Caco-2 (cell line): ENCODE measurements at regions not wholly inside any gene's neighbourhood (a gene's known extent, or its start where the extent isn't known, plus 50 kb on each side); places are given as distances from the start of the nearest gene placed in this dataset.

Source experiments
- BruUV-seq: library from RNA; stranded (reverse); fragments of 400-500 nt; replicated peaks from 2 replicates; lab custom pipeline; 2021; lab: Mats Ljungman, UMichigan
- CTCF ChIA-PET: fragments of 300-600 bp; sonication (Branson Sonifier 250); formaldehyde crosslinking; loops from one replicate; lab custom pipeline; 2022; ENCODE audit warnings: antibody characterized with exemption; lab: Charles Lee
- POLR2A ChIA-PET: fragments of 300-600 bp; sonication (Branson Sonifier 250); formaldehyde crosslinking; loops from one replicate; lab custom pipeline; 2022; ENCODE audit warnings: antibody characterized with exemption; lab: Charles Lee
- DNase-seq, 2 experiments: peaks; one replicate each; pipeline versions ENCODE4 v3.0.0 to v3.0.0-alpha.2; 2020 to 2022
- H3K27me3 ChIP-seq: replicated peaks from 2 replicates; pipeline ENCODE4 v1.6.0; 2011; ENCODE audit warnings: low read length; ENCODE audit not compliant: control insufficient read depth, insufficient read depth
- H3K36me3 ChIP-seq: 2 replicates; pipeline ENCODE4 v1.5.1; 2011; ENCODE audit warnings: low read length; ENCODE audit not compliant: control insufficient read depth, insufficient read depth
- H3K4me1 ChIP-seq: fragments of 250-450 bp; sonication (Bioruptor Pico); 2 replicates; pipeline ENCODE4 v1.5.1; 2020; ENCODE audit warnings: mild to moderate bottlenecking
- H3K4me3 ChIP-seq: 2 replicates; pipeline ENCODE4 v1.5.1; 2011; ENCODE audit warnings: low read depth, mild to moderate bottlenecking, control low read depth, low read length
- H3K9me3 ChIP-seq: fragments of 250-450 bp; sonication (Bioruptor Pico); 2 replicates; pipeline ENCODE4 v1.5.1; 2020; ENCODE audit warnings: mild to moderate bottlenecking, moderate library complexity
- H3K27ac Mint-ChIP-seq: one replicate; pipeline ENCODE4 v1.8.0; 2022; ENCODE audit warnings: mixed read lengths; ENCODE audit not compliant: unreplicated experiment
- H3K27me3 Mint-ChIP-seq: one replicate; pipeline ENCODE4 v1.8.0; 2022; ENCODE audit warnings: mixed read lengths; ENCODE audit not compliant: insufficient read depth, unreplicated experiment
- H3K36me3 Mint-ChIP-seq: one replicate; pipeline ENCODE4 v1.8.0; 2022; ENCODE audit warnings: mild to moderate bottlenecking, mixed read lengths; ENCODE audit not compliant: insufficient read depth, unreplicated experiment
- H3K4me1 Mint-ChIP-seq: one replicate; pipeline ENCODE4 v1.8.0; 2022; ENCODE audit warnings: low read depth, mixed read lengths; ENCODE audit not compliant: unreplicated experiment
- H3K4me3 Mint-ChIP-seq: one replicate; pipeline ENCODE4 v1.8.0; 2022; ENCODE audit warnings: mild to moderate bottlenecking, moderate library complexity, mixed read lengths; ENCODE audit not compliant: unreplicated experiment
- H3K9me3 Mint-ChIP-seq: one replicate; pipeline ENCODE4 v1.8.0; 2022; ENCODE audit warnings: mixed read lengths; ENCODE audit not compliant: unreplicated experiment
- intact Hi-C: fragments of 100-400 bp; cut with micrococcal nuclease; formaldehyde crosslinking; loops from one replicate; pipeline ENCODE4 v1.10.0; 2022; ENCODE audit not compliant: unreplicated experiment
- TF ChIP-seq, protein P1 (sequence below), 2 experiments: fragments of 200-600 bp in 1 of 2; IDR thresholded peaks; 1 replicate in 1 of 2; 2 replicates in 1 of 2; pipeline versions ENCODE4 v1.5.1 to v1.8.0; 2011 to 2022; ENCODE audit warnings: antibody characterized with exemption in 1 of 2, control low read depth in 1 of 2, inconsistent platforms in 1 of 2, low read depth in 1 of 2, low read length in 1 of 2, mild to moderate bottlenecking in 1 of 2, moderate library complexity in 1 of 2; ENCODE audit not compliant: insufficient read depth in 1 of 2, severe bottlenecking in 1 of 2, unreplicated experiment in 1 of 2

DNA sequence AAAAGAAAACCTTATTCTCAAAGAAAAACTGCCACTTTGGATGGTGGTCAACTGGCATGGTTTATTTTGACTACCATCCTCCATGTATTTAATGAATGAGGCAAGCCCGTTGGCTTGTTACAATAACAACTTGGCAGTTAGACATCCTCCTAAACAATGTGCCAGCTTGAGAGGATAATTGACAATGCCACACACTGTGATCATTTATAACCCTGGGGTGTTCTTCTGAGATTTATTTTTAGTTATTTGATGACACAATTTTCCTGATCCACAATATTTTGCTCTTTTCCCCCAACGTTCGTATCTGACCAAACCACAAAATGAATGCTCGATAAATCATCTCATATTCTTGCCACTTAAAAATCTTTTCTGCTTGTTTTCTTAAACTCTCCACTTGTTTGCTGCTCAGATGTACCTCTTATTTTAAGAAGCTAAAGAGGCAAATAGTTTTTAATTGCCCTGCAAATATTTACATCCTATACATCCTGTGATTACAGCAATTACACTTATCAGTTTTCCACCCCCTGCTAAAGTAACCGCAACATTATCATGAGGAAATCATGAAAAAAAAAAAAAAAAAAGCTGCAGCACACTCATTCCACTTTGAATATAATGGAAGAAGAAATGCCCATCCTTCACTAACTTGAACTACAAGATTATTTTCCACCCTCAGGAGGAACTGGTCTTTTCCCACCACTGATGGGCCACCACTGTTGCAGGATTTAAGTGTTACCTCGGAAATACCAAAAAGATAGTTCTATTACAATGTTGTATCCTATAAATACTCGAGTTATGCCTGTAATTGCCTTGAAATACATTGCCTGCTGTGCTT, 119.9 kb downstream of the MBL2 start:
- Histone ChIP-seq H3K4me3 (no peak overlapping the region), H3K9me3 (no peaks in the 10 kb centered on the region), H3K27me3 (no peaks in the 10 kb centered on the region), H3K4me1 (peaks cover 9% of the 10 kb centered on the region), H3K36me3 (no peaks in the 10 kb centered on the region)
- H3K4me3 Mint-ChIP-seq: no peak overlapping the region
- no peaks in the 10 kb centered on the region for H3K36me3 Mint-ChIP-seq
- BruUV-seq: no TSS peak
- CTCF ChIA-PET: interaction anchor here (1.0 kb wide), 1 partner anchor 345 kb away, joined by 3 read pairs; no protein-coding TSS in a partner anchor
- peaks cover 15% of the 10 kb centered on the region for H3K4me1 Mint-ChIP-seq
- POLR2A ChIA-PET: interaction anchor here (0.6 kb wide), 1 partner anchor 303 kb away, joined by 3 read pairs; no protein-coding TSS in a partner anchor
- no peak for DNase-seq
- no peaks in the 10 kb centered on the region for H3K27me3 Mint-ChIP-seq
- intact Hi-C loops: no loop called here
- no peak overlapping the region for H3K27ac Mint-ChIP-seq
- no peaks in the 10 kb centered on the region for H3K9me3 Mint-ChIP-seq
- TF ChIP-seq, protein P1, sequence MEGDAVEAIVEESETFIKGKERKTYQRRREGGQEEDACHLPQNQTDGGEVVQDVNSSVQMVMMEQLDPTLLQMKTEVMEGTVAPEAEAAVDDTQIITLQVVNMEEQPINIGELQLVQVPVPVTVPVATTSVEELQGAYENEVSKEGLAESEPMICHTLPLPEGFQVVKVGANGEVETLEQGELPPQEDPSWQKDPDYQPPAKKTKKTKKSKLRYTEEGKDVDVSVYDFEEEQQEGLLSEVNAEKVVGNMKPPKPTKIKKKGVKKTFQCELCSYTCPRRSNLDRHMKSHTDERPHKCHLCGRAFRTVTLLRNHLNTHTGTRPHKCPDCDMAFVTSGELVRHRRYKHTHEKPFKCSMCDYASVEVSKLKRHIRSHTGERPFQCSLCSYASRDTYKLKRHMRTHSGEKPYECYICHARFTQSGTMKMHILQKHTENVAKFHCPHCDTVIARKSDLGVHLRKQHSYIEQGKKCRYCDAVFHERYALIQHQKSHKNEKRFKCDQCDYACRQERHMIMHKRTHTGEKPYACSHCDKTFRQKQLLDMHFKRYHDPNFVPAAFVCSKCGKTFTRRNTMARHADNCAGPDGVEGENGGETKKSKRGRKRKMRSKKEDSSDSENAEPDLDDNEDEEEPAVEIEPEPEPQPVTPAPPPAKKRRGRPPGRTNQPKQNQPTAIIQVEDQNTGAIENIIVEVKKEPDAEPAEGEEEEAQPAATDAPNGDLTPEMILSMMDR (IDR thresholded peaks at IDR 0.05; ENCODE audit: insufficient read depth in 1 of 2, low read depth in 1 of 2, low read length in 1 of 2, severe bottlenecking in 1 of 2, unreplicated experiment in 1 of 2): no peak

DNA sequence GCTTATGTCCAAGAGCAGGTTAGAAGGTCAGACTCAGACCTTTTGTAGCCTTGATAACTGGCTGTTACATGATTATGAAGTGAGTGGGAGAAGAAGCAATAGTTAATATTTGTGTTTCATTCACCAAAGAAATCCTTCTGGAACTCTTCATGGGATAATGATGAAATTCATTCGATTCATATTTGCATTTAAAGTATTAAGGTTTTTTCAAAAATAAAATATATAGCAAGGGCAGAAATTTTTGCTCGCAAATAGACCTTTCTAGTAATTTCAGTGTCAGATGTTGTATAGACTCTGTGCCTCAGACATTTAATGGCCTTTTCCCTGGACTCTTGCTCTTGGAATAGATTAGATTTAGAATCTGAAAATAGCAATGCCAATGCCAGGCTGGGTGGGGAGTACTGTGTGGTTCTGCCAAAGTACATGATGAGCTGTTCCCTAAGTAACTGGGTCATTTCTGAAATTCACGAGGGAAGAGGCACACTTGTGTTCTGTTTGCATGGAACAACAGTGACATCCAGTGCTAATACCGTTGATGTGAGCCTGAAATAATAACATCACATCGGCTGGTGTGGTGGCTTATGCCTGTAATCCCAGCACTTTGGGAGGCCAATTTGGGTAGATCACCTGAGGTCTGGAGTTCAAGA, 119.2 kb downstream of the MBL2 start:
- H3K4me1 Mint-ChIP-seq: peaks cover 15% of the 10 kb centered on the region
- ChIA-PET CTCF (interaction anchor here (1.0 kb wide), 1 partner anchor 346 kb away, joined by 3 read pairs; no protein-coding TSS in a partner anchor), POLR2A (interaction anchor here (0.6 kb wide), 1 partner anchor 303 kb away, joined by 3 read pairs; no protein-coding TSS in a partner anchor)
- no peak overlapping the region for H3K4me3 Mint-ChIP-seq
- intact Hi-C loops: no loop called here
- TF ChIP-seq, protein P1 (IDR thresholded peaks at IDR 0.05; ENCODE audit: insufficient read depth in 1 of 2, low read depth in 1 of 2, low read length in 1 of 2, severe bottlenecking in 1 of 2, unreplicated experiment in 1 of 2): no peak
- peak in 1 of 2 experiments; percentile 17 for DNase-seq
- Histone ChIP-seq H3K4me1 (peaks cover 9% of the 10 kb centered on the region), H3K9me3 (no peaks in the 10 kb centered on the region), H3K27me3 (no peaks in the 10 kb centered on the region), H3K36me3 (no peaks in the 10 kb centered on the region), H3K4me3 (no peak overlapping the region)
- H3K27ac Mint-ChIP-seq: no peak overlapping the region
- no peaks in the 10 kb centered on the region for H3K9me3 Mint-ChIP-seq
- no peaks in the 10 kb centered on the region for H3K36me3 Mint-ChIP-seq
- BruUV-seq: no TSS peak
- H3K27me3 Mint-ChIP-seq: no peaks in the 10 kb centered on the region

DNA sequence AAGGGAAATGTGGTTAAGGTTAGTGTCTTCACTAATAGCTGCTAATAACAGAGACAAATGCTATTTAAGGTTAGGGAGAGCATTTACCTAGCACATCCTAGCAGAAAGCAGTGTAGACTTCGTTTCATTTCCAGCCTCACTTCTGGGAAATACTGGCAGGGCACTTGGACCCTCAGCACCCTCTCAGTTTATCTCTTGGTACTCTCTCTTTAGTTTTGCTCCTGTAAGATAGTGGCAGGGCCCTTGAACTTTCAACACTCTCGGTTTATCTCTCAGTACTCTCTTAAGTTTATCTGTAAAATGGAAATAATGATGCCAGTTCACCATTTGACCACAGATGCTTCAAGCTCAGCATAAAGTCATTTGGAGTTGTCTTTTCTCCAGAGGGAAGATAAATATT, 118.4 kb downstream of the MBL2 start:
- Mint-ChIP-seq H3K9me3 (no peaks in the 10 kb centered on the region), H3K27me3 (no peaks in the 10 kb centered on the region), H3K27ac (no peak overlapping the region), H3K36me3 (no peaks in the 10 kb centered on the region), H3K4me1 (peaks cover 12% of the 10 kb centered on the region), H3K4me3 (no peak overlapping the region)
- DNase-seq: no peak
- intact Hi-C loops: no loop called here
- ChIA-PET POLR2A (no interaction called here), CTCF (no interaction called here)
- no peaks in the 10 kb centered on the region for H3K36me3 ChIP-seq
- no peaks in the 10 kb centered on the region for H3K27me3 ChIP-seq
- H3K4me1 ChIP-seq: peaks cover 6% of the 10 kb centered on the region
- H3K9me3 ChIP-seq: no peaks in the 10 kb centered on the region
- BruUV-seq: no TSS peak
- no peak overlapping the region for H3K4me3 ChIP-seq
- TF ChIP-seq, protein P1 (IDR thresholded peaks at IDR 0.05; ENCODE audit: insufficient read depth in 1 of 2, low read depth in 1 of 2, low read length in 1 of 2, severe bottlenecking in 1 of 2, unreplicated experiment in 1 of 2): no peak
